Naive thymus-derived CD4-positive, alpha-beta T cell (primary cell): ENCODE measurements at regions not wholly inside any gene's neighbourhood (a gene's known extent, or its start where the extent isn't known, plus 50 kb on each side); places are given as distances from the start of the nearest gene placed in this dataset.
"Not testable (repeated sequence)": the region's sequence is repeated elsewhere in the genome, so short reads cannot be mapped to it uniquely, and the experiment has no call there.

Source experiments
- ATAC-seq: fragments of 150-1000 bp; cut with Tn5 transposase; 2 replicates; pipeline ENCODE4 v1.10.0; 2021; ENCODE audit warnings: mild to moderate bottlenecking, moderate library complexity
- CTCF ChIA-PET: fragments of 350-600 bp; sonication (Branson Sonifier 250); formaldehyde crosslinking; loops from one replicate; lab custom pipeline; 2021; ENCODE audit warnings: antibody characterized with exemption; lab: Charles Lee
- POLR2A ChIA-PET: fragments of 350-600 bp; sonication (Branson Sonifier 250); formaldehyde crosslinking; loops from one replicate; lab custom pipeline; 2021; ENCODE audit warnings: antibody characterized with exemption, inconsistent platforms; lab: Charles Lee
- DNase-seq, 9 donors: peaks; one replicate each; pipeline versions ENCODE4 v3.0.0 to v3.0.0-alpha.2; 2020 to 2022; ENCODE audit warnings: mixed read lengths in 1 of 9
- H3K27ac ChIP-seq: one replicate; pipeline ENCODE4 v1.7.0; 2013; ENCODE audit warnings: mild to moderate bottlenecking, low read depth, low read length, moderate library complexity
- H3K27me3 ChIP-seq, 2 donors: one replicate each; pipeline ENCODE4 v1.7.0; 2013; ENCODE audit warnings: low read length in 2 of 2, mild to moderate bottlenecking in 2 of 2, moderate library complexity in 2 of 2; ENCODE audit not compliant: control insufficient read depth in 2 of 2, insufficient read depth in 2 of 2
- H3K36me3 ChIP-seq, 3 experiments: 1 replicate in 2 of 3; 2 replicates in 1 of 3; pipeline ENCODE4 v1.7.0; 2013; ENCODE audit warnings: low read length in 3 of 3, mild to moderate bottlenecking in 3 of 3, moderate library complexity in 1 of 3; ENCODE audit not compliant: insufficient read depth in 3 of 3, control insufficient read depth in 2 of 3
- H3K4me1 ChIP-seq, 2 donors: one replicate each; pipeline ENCODE4 v1.7.0; 2013; ENCODE audit warnings: low read length in 2 of 2, mild to moderate bottlenecking in 2 of 2, moderate library complexity in 1 of 2; ENCODE audit not compliant: control insufficient read depth in 2 of 2, insufficient read depth in 2 of 2
- H3K4me3 ChIP-seq: 2 replicates; pipeline ENCODE4 v1.7.0; 2013; ENCODE audit warnings: mild to moderate bottlenecking, low read length
- H3K9me3 ChIP-seq, 3 experiments: 1 replicate in 2 of 3; 2 replicates in 1 of 3; pipeline ENCODE4 v1.7.0; 2013; ENCODE audit warnings: low read length in 3 of 3; ENCODE audit not compliant: control insufficient read depth in 2 of 3
- H3K27ac Mint-ChIP-seq, 9 donors: one replicate each; pipeline ENCODE4 v1.8.0; 2020 to 2022; ENCODE audit warnings: mixed read lengths in 9 of 9, mild to moderate bottlenecking in 8 of 9, moderate library complexity in 5 of 9, inconsistent platforms in 2 of 9
- H3K27me3 Mint-ChIP-seq, 5 donors: one replicate each; pipeline ENCODE4 v1.8.0; 2021 to 2022; ENCODE audit warnings: mixed read lengths in 5 of 5, mild to moderate bottlenecking in 1 of 5
- H3K36me3 Mint-ChIP-seq, 5 donors: one replicate each; pipeline ENCODE4 v1.8.0; 2020 to 2022; ENCODE audit warnings: mixed read lengths in 5 of 5, mild to moderate bottlenecking in 3 of 5, inconsistent platforms in 1 of 5
- H3K4me1 Mint-ChIP-seq, 7 donors: one replicate each; pipeline ENCODE4 v1.8.0; 2020 to 2022; ENCODE audit warnings: mixed read lengths in 7 of 7, mild to moderate bottlenecking in 3 of 7, inconsistent platforms in 1 of 7
- H3K4me3 Mint-ChIP-seq, 10 donors: one replicate each; pipeline ENCODE4 v1.8.0; 2020 to 2022; ENCODE audit warnings: mild to moderate bottlenecking in 10 of 10, mixed read lengths in 10 of 10, moderate library complexity in 6 of 10, inconsistent platforms in 2 of 10
- H3K9me3 Mint-ChIP-seq, 11 donors: one replicate each; pipeline ENCODE4 v1.8.0; 2020 to 2022; ENCODE audit warnings: mixed read lengths in 11 of 11, mild to moderate bottlenecking in 4 of 11, inconsistent platforms in 1 of 11, moderate library complexity in 1 of 11
- intact Hi-C, 2 donors: fragments of 100-400 bp; cut with micrococcal nuclease; formaldehyde crosslinking; loops; one replicate each; pipeline ENCODE4 v1.15.1; 2023

- no peaks in the 10 kb centered on the region for H3K36me3 Mint-ChIP-seq
- no peak overlapping the region for H3K4me3 Mint-ChIP-seq
- intact Hi-C loops, result no loop called here
- H3K27me3 Mint-ChIP-seq, result no peaks in the 10 kb centered on the region
- no peak for ATAC-seq
- no peaks in the 10 kb centered on the region for H3K4me1 Mint-ChIP-seq
- H3K27me3 ChIP-seq, result no peaks in the 10 kb centered on the region
- no peak overlapping the region for H3K27ac ChIP-seq
- no peak overlapping the region for H3K27ac Mint-ChIP-seq
- peaks cover 0 to 3% (median 0%) of the 10 kb centered on the region in 3 experiments for H3K9me3 ChIP-seq
- H3K9me3 Mint-ChIP-seq, result peaks cover 3 to 32% (median 10%) of the 10 kb centered on the region in 11 donors
- no peaks in the 10 kb centered on the region for H3K4me1 ChIP-seq
- no peaks in the 10 kb centered on the region for H3K36me3 ChIP-seq
- no peak for DNase-seq
- ChIA-PET CTCF (no interaction called here), POLR2A (no interaction called here)
- H3K4me3 ChIP-seq, result no peak overlapping the region
Measured at GRCh38 chr11:25613865-25614264, 718.1 kb upstream of the ANO3 start.

GRCh38 chr11:25615069-25615468 lies 716.9 kb upstream of the ANO3 start:
- Histone ChIP-seq H3K27me3 (no peaks in the 10 kb centered on the region), H3K9me3 (peaks cover 0 to 3% (median 0%) of the 10 kb centered on the region in 3 experiments), H3K27ac (no peak overlapping the region), H3K4me1 (no peaks in the 10 kb centered on the region), H3K36me3 (no peaks in the 10 kb centered on the region), H3K4me3 (no peak overlapping the region)
- Mint-ChIP-seq H3K4me3 (no peak overlapping the region), H3K27me3 (no peaks in the 10 kb centered on the region), H3K9me3 (peaks cover 0 to 27% (median 8%) of the 10 kb centered on the region in 11 donors), H3K27ac (no peak overlapping the region), H3K36me3 (no peaks in the 10 kb centered on the region), H3K4me1 (no peaks in the 10 kb centered on the region)
- ChIA-PET POLR2A (no interaction called here), CTCF (no interaction called here)
- ATAC-seq (no peak), DNase-seq (no peak)
- intact Hi-C loops, result no loop called here

- ATAC-seq, result no peak
Measured at GRCh38 chr11:25615841-25616240, 716.1 kb upstream of the ANO3 start.

GRCh38 chr11:25625094-25625493 lies 706.8 kb upstream of the ANO3 start:
- Histone ChIP-seq H3K4me1 (no peaks in the 10 kb centered on the region), H3K4me3 (no peak overlapping the region), H3K9me3 (peaks cover 0 to 4% (median 0%) of the 10 kb centered on the region in 3 experiments), H3K36me3 (no peaks in the 10 kb centered on the region), H3K27ac (no peak overlapping the region), H3K27me3 (no peaks in the 10 kb centered on the region)
- H3K36me3 Mint-ChIP-seq, result no peaks in the 10 kb centered on the region
- no peaks in the 10 kb centered on the region for H3K4me1 Mint-ChIP-seq
- ATAC-seq, result no peak
- no peaks in the 10 kb centered on the region for H3K27me3 Mint-ChIP-seq
- H3K9me3 Mint-ChIP-seq, result peaks cover 2 to 28% (median 12%) of the 10 kb centered on the region in 11 donors
- no peak for DNase-seq
- no peak overlapping the region for H3K27ac Mint-ChIP-seq
- intact Hi-C loops, result no loop called here
- POLR2A ChIA-PET, result no interaction called here
- CTCF ChIA-PET, result no interaction called here
- H3K4me3 Mint-ChIP-seq, result no peak overlapping the region

More at GRCh38 chr11:25615841-25616240, 716.1 kb upstream of the ANO3 start:
- Histone ChIP-seq H3K27me3 (no peaks in the 10 kb centered on the region), H3K27ac (no peak overlapping the region), H3K4me3 (no peak overlapping the region), H3K4me1 (no peaks in the 10 kb centered on the region), H3K9me3 (peaks cover 0 to 3% (median 0%) of the 10 kb centered on the region in 3 experiments), H3K36me3 (no peaks in the 10 kb centered on the region)
- no peaks in the 10 kb centered on the region for H3K27me3 Mint-ChIP-seq
- no peaks in the 10 kb centered on the region for H3K4me1 Mint-ChIP-seq
- H3K9me3 Mint-ChIP-seq, result peaks cover 0 to 24% (median 7%) of the 10 kb centered on the region in 11 donors
- H3K27ac Mint-ChIP-seq, result no peak overlapping the region
- intact Hi-C loops, result no loop called here
- no peaks in the 10 kb centered on the region for H3K36me3 Mint-ChIP-seq
- H3K4me3 Mint-ChIP-seq, result no peak overlapping the region
- POLR2A ChIA-PET, result no interaction called here
- DNase-seq, result no peak
- CTCF ChIA-PET, result no interaction called here

GRCh38 chr11:25628030-25628429 lies 703.9 kb upstream of the ANO3 start:
- intact Hi-C loops, result no loop called here
- Mint-ChIP-seq H3K4me1 (no peaks in the 10 kb centered on the region), H3K27ac (no peak overlapping the region), H3K4me3 (no peak overlapping the region), H3K27me3 (no peaks in the 10 kb centered on the region), H3K9me3 (peaks cover 2 to 28% (median 11%) of the 10 kb centered on the region in 11 donors), H3K36me3 (no peaks in the 10 kb centered on the region)
- no peaks in the 10 kb centered on the region for H3K4me1 ChIP-seq
- ATAC-seq, result no peak
- no peak overlapping the region for H3K4me3 ChIP-seq
- no peaks in the 10 kb centered on the region for H3K27me3 ChIP-seq
- no peak overlapping the region for H3K27ac ChIP-seq
- CTCF ChIA-PET, result no interaction called here
- H3K9me3 ChIP-seq, result peaks cover 0 to 4% (median 0%) of the 10 kb centered on the region in 3 experiments
- POLR2A ChIA-PET, result no interaction called here
- no peaks in the 10 kb centered on the region for H3K36me3 ChIP-seq
- DNase-seq, result no peak

GRCh38 chr11:25633230-25633629 lies 698.7 kb upstream of the ANO3 start:
- H3K9me3 ChIP-seq, result peaks cover 0 to 4% (median 0%) of the 10 kb centered on the region in 3 experiments
- no peaks in the 10 kb centered on the region for H3K27me3 Mint-ChIP-seq
- H3K9me3 Mint-ChIP-seq, result peaks cover 0 to 13% (median 6%) of the 10 kb centered on the region in 11 donors
- DNase-seq (no peak), ATAC-seq (no peak)
- no peak overlapping the region for H3K4me3 Mint-ChIP-seq
- H3K4me1 ChIP-seq, result no peaks in the 10 kb centered on the region
- ChIA-PET CTCF (no interaction called here), POLR2A (no interaction called here)
- H3K36me3 ChIP-seq, result no peaks in the 10 kb centered on the region
- H3K4me3 ChIP-seq, result no peak overlapping the region
- no peaks in the 10 kb centered on the region for H3K36me3 Mint-ChIP-seq
- H3K4me1 Mint-ChIP-seq, result no peaks in the 10 kb centered on the region
- H3K27ac Mint-ChIP-seq, result no peak overlapping the region
- no peak overlapping the region for H3K27ac ChIP-seq
- H3K27me3 ChIP-seq, result no peaks in the 10 kb centered on the region
- intact Hi-C loops, result no loop called here

- H3K4me1 Mint-ChIP-seq, H3K27ac Mint-ChIP-seq, H3K36me3 ChIP-seq, H3K27ac ChIP-seq, H3K27me3 Mint-ChIP-seq, H3K4me1 ChIP-seq, intact Hi-C loops, H3K27me3 ChIP-seq, H3K4me3 ChIP-seq, H3K4me3 Mint-ChIP-seq, H3K36me3 Mint-ChIP-seq, DNase-seq, H3K9me3 ChIP-seq, CTCF ChIA-PET, ATAC-seq, POLR2A ChIA-PET: not testable (repeated sequence)
- peaks cover 0 to 12% (median 5%) of the 10 kb centered on the region in 11 donors for H3K9me3 Mint-ChIP-seq
Measured at GRCh38 chr11:25649220-25649619, 682.7 kb upstream of the ANO3 start.
